Loucy (cell line): ENCODE measurements at regions not wholly inside any gene's neighbourhood (a gene's known extent, or its start where the extent isn't known, plus 50 kb on each side); places are given as distances from the start of the nearest gene placed in this dataset.

Source experiments
- H2AFZ ChIP-seq: fragments of 200-600 bp; sonication (generic); 2 replicates; pipeline ENCODE4 v1.6.0; 2016; ENCODE audit warnings: antibody characterized with exemption, mild to moderate bottlenecking, low read length, moderate library complexity
- H3F3A ChIP-seq: fragments of 200-600 bp; 2 replicates; pipeline ENCODE4 v1.6.0; 2016; ENCODE audit warnings: antibody characterized with exemption, low read depth, mild to moderate bottlenecking
- H3K27me3 ChIP-seq: fragments of 200-600 bp; sonication (generic); 2 replicates; pipeline ENCODE4 v1.6.1; 2014; ENCODE audit warnings: low read length, mild to moderate bottlenecking; ENCODE audit not compliant: insufficient read depth, poor library complexity, severe bottlenecking
- H3K36me3 ChIP-seq: fragments of 200-600 bp; sonication (generic); 2 replicates; pipeline ENCODE4 v1.6.1; 2016; ENCODE audit warnings: low read length; ENCODE audit not compliant: insufficient read depth
- H3K4me1 ChIP-seq: fragments of 200-600 bp; sonication (generic); 2 replicates; pipeline ENCODE4 v1.5.1; 2014; ENCODE audit warnings: low read length, mild to moderate bottlenecking; ENCODE audit not compliant: insufficient read depth, poor library complexity, severe bottlenecking
- H3K4me2 ChIP-seq: fragments of 200-600 bp; sonication (generic); 2 replicates; pipeline ENCODE4 v1.6.0; 2014; ENCODE audit warnings: antibody characterized with exemption, low read length, low read depth, mild to moderate bottlenecking; ENCODE audit not compliant: poor library complexity, severe bottlenecking
- H3K4me3 ChIP-seq: fragments of 200-600 bp; sonication (generic); 2 replicates; pipeline ENCODE4 v1.5.1; 2014; ENCODE audit warnings: low read length, mild to moderate bottlenecking, mixed read lengths; ENCODE audit not compliant: poor library complexity, severe bottlenecking
- H3K79me2 ChIP-seq: fragments of 200-600 bp; sonication (generic); 2 replicates; pipeline ENCODE4 v1.6.1; 2014; ENCODE audit warnings: low read length; ENCODE audit not compliant: insufficient read depth
- H3K9ac ChIP-seq: fragments of 200-600 bp; sonication (generic); 2 replicates; pipeline ENCODE4 v1.6.0; 2014; ENCODE audit warnings: mild to moderate bottlenecking, low read depth, low read length, moderate library complexity; ENCODE audit not compliant: poor library complexity, severe bottlenecking
- H3K9me2 ChIP-seq: fragments of 200-600 bp; sonication (generic); replicated peaks from 2 replicates; pipeline ENCODE4 v1.6.1; 2016; ENCODE audit warnings: low read depth, low read length, mixed read lengths
- H3K9me3 ChIP-seq: fragments of 200-600 bp; sonication (generic); 2 replicates; pipeline ENCODE4 v1.6.1; 2014; ENCODE audit warnings: mild to moderate bottlenecking, antibody characterized with exemption, low read length, low read depth; ENCODE audit not compliant: insufficient read depth
- H4K20me1 ChIP-seq: fragments of 200-600 bp; sonication (generic); 2 replicates; pipeline ENCODE4 v1.6.0; 2014; ENCODE audit warnings: antibody characterized with exemption, low read length, mild to moderate bottlenecking; ENCODE audit not compliant: insufficient read depth, poor library complexity, severe bottlenecking
- CTCF ChIP-seq: fragments of 200-600 bp; sonication (generic); conservative IDR thresholded peaks from 2 replicates; pipeline ENCODE4 v1.5.1; 2014; ENCODE audit warnings: mild to moderate bottlenecking, antibody characterized with exemption, low read length
- EZH2phosphoT487 ChIP-seq: fragments of 200-600 bp; IDR thresholded peaks from 2 replicates; pipeline ENCODE4 v1.6.1; 2018; ENCODE audit warnings: antibody characterized with exemption, mild to moderate bottlenecking, moderate library complexity, borderline replicate concordance

GRCh38 chr13:50377726-50378270 is 362.6 kb downstream of the KCNRG start:
- H3K27me3 ChIP-seq = no peaks in the 10 kb centered on the region
- no peak overlapping the region for H2AFZ ChIP-seq
- peaks cover 29% of the 10 kb centered on the region for H3K4me1 ChIP-seq
- peaks cover 12% of the 10 kb centered on the region; the same call in 1 of the 2 replicates for H3K36me3 ChIP-seq
- H3K79me2 ChIP-seq = peaks cover 24% of the 10 kb centered on the region; the same call in 1 of the 2 replicates
- peak overlapping the region; percentile 57 for H3K4me3 ChIP-seq
- peaks cover 14% of the 10 kb centered on the region; the same call in 1 of the 2 replicates for H3F3A ChIP-seq
- no peak for TF ChIP-seq CTCF
- no peak for TF ChIP-seq EZH2phosphoT487
- peak overlapping the region; percentile 48 for H3K9ac ChIP-seq
- no peaks in the 10 kb centered on the region for H3K9me2 ChIP-seq
- H3K9me3 ChIP-seq = peaks cover 18% of the 10 kb centered on the region
- no peaks in the 10 kb centered on the region for H4K20me1 ChIP-seq
- peak overlapping the region; percentile 67 for H3K4me2 ChIP-seq

- Histone ChIP-seq H3K4me2 (peak overlapping the region; percentile 67), H4K20me1 (no peaks in the 10 kb centered on the region), H3K4me1 (peaks cover 29% of the 10 kb centered on the region), H3K79me2 (peaks cover 21% of the 10 kb centered on the region; the same call in 1 of the 2 replicates), H3K36me3 (peaks cover 12% of the 10 kb centered on the region; the same call in 1 of the 2 replicates), H3K9ac (peak overlapping the region; percentile 17), H3K4me3 (peak overlapping the region; percentile 57), H2AFZ (no peak overlapping the region), H3F3A (peaks cover 14% of the 10 kb centered on the region; the same call in 1 of the 2 replicates), H3K27me3 (no peaks in the 10 kb centered on the region), H3K9me3 (peaks cover 18% of the 10 kb centered on the region), H3K9me2 (no peaks in the 10 kb centered on the region)
- TF ChIP-seq CTCF = no peak
- no peak for TF ChIP-seq EZH2phosphoT487
These were observed 363.3 kb downstream of the KCNRG start for GRCh38 chr13:50378509-50379044.

GRCh38 chr13:50379584-50379983 is 364.3 kb downstream of the KCNRG start:
- H3K27me3 ChIP-seq = no peaks in the 10 kb centered on the region
- no peak overlapping the region for H3K4me2 ChIP-seq
- H3K9me2 ChIP-seq = no peaks in the 10 kb centered on the region
- peaks cover 12% of the 10 kb centered on the region; the same call in 1 of the 2 replicates for H3K36me3 ChIP-seq
- H3K9me3 ChIP-seq = peaks cover 18% of the 10 kb centered on the region
- no peaks in the 10 kb centered on the region for H4K20me1 ChIP-seq
- no peak for TF ChIP-seq EZH2phosphoT487
- no peak for TF ChIP-seq CTCF
- H3K79me2 ChIP-seq = peaks cover 19% of the 10 kb centered on the region; the same call in 1 of the 2 replicates
- H3K4me3 ChIP-seq = no peak overlapping the region
- no peak overlapping the region for H2AFZ ChIP-seq
- H3K9ac ChIP-seq = no peak overlapping the region
- peaks cover 36% of the 10 kb centered on the region for H3K4me1 ChIP-seq
- H3F3A ChIP-seq = peaks cover 14% of the 10 kb centered on the region; the same call in 1 of the 2 replicates
